Activated CD8-positive, alpha-beta T cell treated with anti-CD3 and anti-CD28 coated beads for 36 hours (primary cell): ENCODE measurements at regions not wholly inside any gene's neighbourhood (a gene's known extent, or its start where the extent isn't known, plus 50 kb on each side); places are given as distances from the start of the nearest gene placed in this dataset.

ENCODE experiments used
- ATAC-seq: fragments of 200-7000 bp; cut with Tn5 transposase; one replicate; pipeline ENCODE4 v1.10.0; 2021; ENCODE audit warnings: mild to moderate bottlenecking, moderate library complexity
- CTCF ChIA-PET: fragments of 350-600 bp; sonication (Branson Sonifier 250); formaldehyde crosslinking; loops from one replicate; lab custom pipeline; 2021; ENCODE audit warnings: antibody characterized with exemption; lab: Charles Lee
- POLR2A ChIA-PET: fragments of 350-600 bp; sonication (Branson Sonifier 250); formaldehyde crosslinking; loops from one replicate; lab custom pipeline; 2021; ENCODE audit warnings: antibody characterized with exemption; lab: Charles Lee
- DNase-seq: peaks from one replicate; pipeline ENCODE4 v3.0.0-alpha.2; 2020
- H3K27ac Mint-ChIP-seq: one replicate; pipeline ENCODE4 v1.8.0; 2021; ENCODE audit warnings: mild to moderate bottlenecking, mixed read lengths
- H3K27me3 Mint-ChIP-seq: one replicate; pipeline ENCODE4 v1.8.0; 2021; ENCODE audit warnings: mixed read lengths
- H3K36me3 Mint-ChIP-seq: one replicate; pipeline ENCODE4 v1.8.0; 2021; ENCODE audit warnings: low read depth, mixed read lengths
- H3K4me1 Mint-ChIP-seq: one replicate; pipeline ENCODE4 v1.8.0; 2021; ENCODE audit warnings: low read depth, mixed read lengths
- H3K4me3 Mint-ChIP-seq: one replicate; pipeline ENCODE4 v1.8.0; 2021; ENCODE audit warnings: mild to moderate bottlenecking, moderate library complexity, mixed read lengths
- H3K9me3 Mint-ChIP-seq: one replicate; pipeline ENCODE4 v1.8.0; 2021; ENCODE audit warnings: mixed read lengths
- intact Hi-C: fragments of 100-400 bp; cut with micrococcal nuclease; formaldehyde crosslinking; loops from one replicate; pipeline ENCODE4 v1.10.0; 2022
- TF ChIP-seq, protein P1 (sequence below): fragments of 200-600 bp; IDR thresholded peaks from one replicate; pipeline ENCODE4 v1.8.0; 2022; ENCODE audit warnings: antibody characterized with exemption, mild to moderate bottlenecking

DNA sequence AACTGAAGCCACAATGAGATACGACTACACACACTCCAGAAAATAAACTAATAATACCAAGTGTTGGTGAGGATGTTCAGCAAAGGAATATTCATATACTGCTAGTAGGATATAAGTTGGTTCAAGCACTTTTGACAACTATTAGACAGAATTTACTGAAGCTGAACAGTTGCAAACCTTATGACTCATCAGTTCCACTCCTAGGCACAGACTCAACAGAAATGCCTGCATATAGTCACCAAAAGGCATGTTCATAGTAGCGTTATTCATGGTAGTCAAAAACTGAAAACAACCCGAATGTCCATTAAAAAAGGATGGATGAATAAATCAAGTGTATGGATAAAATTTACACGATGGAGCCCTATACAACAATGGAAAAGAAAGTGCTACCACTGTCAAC lies 232.0 kb downstream of the ANAPC1 start:
- TF ChIP-seq, protein P1, sequence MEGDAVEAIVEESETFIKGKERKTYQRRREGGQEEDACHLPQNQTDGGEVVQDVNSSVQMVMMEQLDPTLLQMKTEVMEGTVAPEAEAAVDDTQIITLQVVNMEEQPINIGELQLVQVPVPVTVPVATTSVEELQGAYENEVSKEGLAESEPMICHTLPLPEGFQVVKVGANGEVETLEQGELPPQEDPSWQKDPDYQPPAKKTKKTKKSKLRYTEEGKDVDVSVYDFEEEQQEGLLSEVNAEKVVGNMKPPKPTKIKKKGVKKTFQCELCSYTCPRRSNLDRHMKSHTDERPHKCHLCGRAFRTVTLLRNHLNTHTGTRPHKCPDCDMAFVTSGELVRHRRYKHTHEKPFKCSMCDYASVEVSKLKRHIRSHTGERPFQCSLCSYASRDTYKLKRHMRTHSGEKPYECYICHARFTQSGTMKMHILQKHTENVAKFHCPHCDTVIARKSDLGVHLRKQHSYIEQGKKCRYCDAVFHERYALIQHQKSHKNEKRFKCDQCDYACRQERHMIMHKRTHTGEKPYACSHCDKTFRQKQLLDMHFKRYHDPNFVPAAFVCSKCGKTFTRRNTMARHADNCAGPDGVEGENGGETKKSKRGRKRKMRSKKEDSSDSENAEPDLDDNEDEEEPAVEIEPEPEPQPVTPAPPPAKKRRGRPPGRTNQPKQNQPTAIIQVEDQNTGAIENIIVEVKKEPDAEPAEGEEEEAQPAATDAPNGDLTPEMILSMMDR, result no peak
- ChIA-PET POLR2A (interaction anchor here (1.4 kb wide), 1 partner anchor 26 kb away, joined by 3 read pairs; no protein-coding TSS in a partner anchor), CTCF (no interaction called here)
- H3K36me3 Mint-ChIP-seq, result no peaks in the 10 kb centered on the region
- no peak overlapping the region for H3K27ac Mint-ChIP-seq
- intact Hi-C loops, result no loop called here
- H3K27me3 Mint-ChIP-seq, result peaks cover 4% of the 10 kb centered on the region
- no peak for DNase-seq
- H3K9me3 Mint-ChIP-seq, result peaks cover 3% of the 10 kb centered on the region
- no peak overlapping the region for H3K4me3 Mint-ChIP-seq
- H3K4me1 Mint-ChIP-seq, result peaks cover 2% of the 10 kb centered on the region
- ATAC-seq, result no peak

DNA sequence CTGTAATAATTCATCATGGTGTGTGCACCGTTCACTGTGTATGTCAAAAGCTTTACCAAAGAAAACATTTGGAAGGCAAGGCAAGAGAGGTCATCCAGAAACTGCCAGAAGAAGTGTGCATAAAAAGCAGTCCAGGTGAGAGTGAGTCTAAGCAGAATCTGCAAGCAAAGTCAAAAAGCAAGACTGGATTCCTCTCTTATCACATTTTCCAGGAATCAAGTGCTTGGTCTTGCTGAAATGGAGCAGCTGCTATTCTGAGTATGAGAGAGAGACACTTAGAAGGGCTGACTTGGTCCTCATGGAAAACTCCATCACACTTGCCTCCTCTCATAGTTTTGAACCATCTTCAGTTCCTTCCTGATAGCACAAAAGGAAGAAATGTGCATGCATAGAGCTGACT lies 231.3 kb downstream of the ANAPC1 start:
- Mint-ChIP-seq H3K36me3 (no peaks in the 10 kb centered on the region), H3K27me3 (peaks cover 4% of the 10 kb centered on the region), H3K4me1 (peaks cover 2% of the 10 kb centered on the region)

DNA sequence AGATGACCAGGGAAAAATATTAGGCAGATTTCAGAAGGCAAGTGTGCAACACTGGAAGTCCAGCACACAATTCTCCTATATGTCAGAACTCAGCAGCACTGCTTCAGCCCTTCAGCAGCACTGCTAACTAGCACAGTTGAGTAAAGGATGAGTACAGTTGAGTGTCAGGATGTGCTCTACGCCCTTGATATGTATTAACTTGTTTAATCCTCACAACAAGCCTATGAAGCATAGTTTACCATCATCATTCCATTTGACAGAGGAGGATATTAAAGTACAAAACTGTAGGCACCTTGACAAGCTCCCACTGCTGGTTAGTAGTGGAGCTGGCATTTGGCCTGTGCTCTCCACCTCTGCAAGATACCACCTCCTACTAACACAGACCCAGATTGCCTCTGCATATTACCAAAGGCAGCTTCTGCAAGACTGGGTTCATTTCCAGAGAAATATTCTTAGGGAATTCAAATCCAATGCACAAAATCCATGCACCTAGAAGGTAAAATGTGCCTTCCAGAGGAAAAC lies 230.8 kb downstream of the ANAPC1 start:
- Mint-ChIP-seq H3K4me3 (no peak overlapping the region), H3K27me3 (peaks cover 4% of the 10 kb centered on the region), H3K9me3 (no peaks in the 10 kb centered on the region), H3K27ac (no peak overlapping the region), H3K4me1 (peaks cover 2% of the 10 kb centered on the region), H3K36me3 (no peaks in the 10 kb centered on the region)
- TF ChIP-seq, protein P1, result no peak
- ChIA-PET CTCF (no interaction called here), POLR2A (no interaction called here)
- intact Hi-C loops, result no loop called here
- ATAC-seq, result no peak
- no peak for DNase-seq

More for the DNA sequence above, 231.3 kb downstream of the ANAPC1 start:
- intact Hi-C loops, result no loop called here
- TF ChIP-seq, protein P1, result no peak
- Mint-ChIP-seq H3K9me3 (no peaks in the 10 kb centered on the region), H3K4me3 (no peak overlapping the region), H3K27ac (no peak overlapping the region)
- POLR2A ChIA-PET, result interaction anchor here (1.4 kb wide), 1 partner anchor 25 kb away, joined by 3 read pairs; no protein-coding TSS in a partner anchor
- ATAC-seq (no peak), DNase-seq (no peak)
- CTCF ChIA-PET, result no interaction called here

DNA sequence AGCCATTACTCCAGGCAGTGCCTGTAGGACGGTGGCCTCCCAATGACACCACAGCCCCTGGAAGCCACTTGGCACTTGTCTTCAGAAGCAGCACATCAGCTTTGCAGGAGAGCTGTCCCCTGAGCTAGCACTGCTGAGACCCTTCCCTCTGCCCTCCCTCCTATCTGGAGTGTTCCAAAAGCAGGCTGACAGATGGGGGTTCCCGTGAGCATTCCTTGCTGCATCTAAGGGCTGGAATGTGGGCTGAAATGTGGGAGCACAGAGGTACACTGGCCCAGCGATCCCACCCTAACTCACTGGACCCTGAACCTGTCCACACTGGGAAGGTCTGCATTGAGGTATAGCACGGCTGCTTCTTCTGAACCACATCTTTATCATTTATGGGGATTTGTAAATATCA lies 230.1 kb downstream of the ANAPC1 start:
- H3K27ac Mint-ChIP-seq, result no peak overlapping the region
- H3K4me3 Mint-ChIP-seq, result no peak overlapping the region
- H3K9me3 Mint-ChIP-seq, result no peaks in the 10 kb centered on the region
- ChIA-PET CTCF (no interaction called here), POLR2A (no interaction called here)
- no peaks in the 10 kb centered on the region for H3K36me3 Mint-ChIP-seq
- ATAC-seq (no peak), DNase-seq (no peak)
- TF ChIP-seq, protein P1, result no peak
- intact Hi-C loops, result no loop called here
- peaks cover 2% of the 10 kb centered on the region for H3K4me1 Mint-ChIP-seq
- peaks cover 4% of the 10 kb centered on the region for H3K27me3 Mint-ChIP-seq

DNA sequence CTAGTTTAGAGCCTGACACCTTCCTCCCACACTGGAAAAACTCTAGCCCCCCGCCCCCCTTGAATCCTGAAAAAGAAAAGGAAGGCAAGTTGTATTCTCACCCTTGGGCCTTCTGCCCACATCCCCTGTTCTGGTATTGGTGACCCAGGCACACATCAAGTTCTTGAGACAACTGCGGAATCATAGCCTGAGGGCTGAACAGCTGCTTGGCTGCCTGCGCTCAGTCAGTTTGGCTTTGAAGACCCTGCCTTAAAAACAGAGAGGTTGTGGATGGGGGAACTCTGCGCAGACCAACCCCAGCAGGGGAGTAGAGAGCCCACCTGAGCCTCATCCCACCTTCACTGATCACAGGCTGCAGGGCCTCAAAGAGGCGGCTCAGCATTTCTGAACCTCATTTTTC lies 229.2 kb downstream of the ANAPC1 start:
- ATAC-seq, result no peak
- Mint-ChIP-seq H3K4me1 (peaks cover 2% of the 10 kb centered on the region), H3K9me3 (no peaks in the 10 kb centered on the region), H3K27me3 (peaks cover 4% of the 10 kb centered on the region), H3K27ac (no peak overlapping the region), H3K36me3 (no peaks in the 10 kb centered on the region), H3K4me3 (no peak overlapping the region)
- intact Hi-C loops, result no loop called here
- DNase-seq, result no peak
- ChIA-PET CTCF (no interaction called here), POLR2A (no interaction called here)
- TF ChIP-seq, protein P1, result no peak
